Uterus (tissue), 2 donors: ENCODE measurements at regions not wholly inside any gene's neighbourhood (a gene's known extent, or its start where the extent isn't known, plus 50 kb on each side); places are given as distances from the start of the nearest gene placed in this dataset.

ENCODE experiments used
- POLR2A ChIP-seq, 2 donors: fragments of 450-650 bp; IDR thresholded peaks; one replicate each; pipeline ENCODE4 v1.6.1; 2016; ENCODE audit warnings: antibody characterized with exemption in 2 of 2, mild to moderate bottlenecking in 1 of 2, moderate library complexity in 1 of 2
- TF ChIP-seq, protein P1 (sequence below), 4 experiments: fragments of 200-600 bp in 2 of 4; fragments of 450-650 bp in 2 of 4; sonication (generic) in 2 of 4; IDR thresholded peaks; one replicate each; pipeline ENCODE4 v1.5.1; 2016 to 2019; ENCODE audit warnings: antibody characterized with exemption in 4 of 4, mild to moderate bottlenecking in 2 of 4, moderate library complexity in 1 of 4

- TF ChIP-seq, protein P1, sequence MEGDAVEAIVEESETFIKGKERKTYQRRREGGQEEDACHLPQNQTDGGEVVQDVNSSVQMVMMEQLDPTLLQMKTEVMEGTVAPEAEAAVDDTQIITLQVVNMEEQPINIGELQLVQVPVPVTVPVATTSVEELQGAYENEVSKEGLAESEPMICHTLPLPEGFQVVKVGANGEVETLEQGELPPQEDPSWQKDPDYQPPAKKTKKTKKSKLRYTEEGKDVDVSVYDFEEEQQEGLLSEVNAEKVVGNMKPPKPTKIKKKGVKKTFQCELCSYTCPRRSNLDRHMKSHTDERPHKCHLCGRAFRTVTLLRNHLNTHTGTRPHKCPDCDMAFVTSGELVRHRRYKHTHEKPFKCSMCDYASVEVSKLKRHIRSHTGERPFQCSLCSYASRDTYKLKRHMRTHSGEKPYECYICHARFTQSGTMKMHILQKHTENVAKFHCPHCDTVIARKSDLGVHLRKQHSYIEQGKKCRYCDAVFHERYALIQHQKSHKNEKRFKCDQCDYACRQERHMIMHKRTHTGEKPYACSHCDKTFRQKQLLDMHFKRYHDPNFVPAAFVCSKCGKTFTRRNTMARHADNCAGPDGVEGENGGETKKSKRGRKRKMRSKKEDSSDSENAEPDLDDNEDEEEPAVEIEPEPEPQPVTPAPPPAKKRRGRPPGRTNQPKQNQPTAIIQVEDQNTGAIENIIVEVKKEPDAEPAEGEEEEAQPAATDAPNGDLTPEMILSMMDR (IDR thresholded peaks at IDR 0.05), result no peak
- no peak for TF ChIP-seq POLR2A (IDR thresholded peaks at IDR 0.05)
Observed at GRCh38 chr4:74612837-74613236, 167.9 kb downstream of the AREG start.
